ENCODE measurements at regions not wholly inside any gene's neighbourhood (a gene's known extent, or its start where the extent isn't known, plus 50 kb on each side); places are given as distances from the start of the nearest gene placed in this dataset.
A peak's percentile ranks its signal among the peaks of the same experiment; 100 is the strongest.

- DNase-seq = no peak
Observed at GRCh38 chr6:18335948-18336347, 51.2 kb upstream of the RNF144B start.

- DNase-seq = no peak
Observed at GRCh38 chr6:18334251-18334650, 52.9 kb upstream of the RNF144B start.

GRCh38 chr6:18330548-18331081 lies 56.5 kb upstream of the RNF144B start:
- DNase-seq = no peak

- no peak for DNase-seq
Observed at GRCh38 chr6:18329776-18330175, 57.4 kb upstream of the RNF144B start.

- DNase-seq = no peak
Observed at GRCh38 chr6:18328540-18328939, 58.6 kb upstream of the RNF144B start.

GRCh38 chr6:18328070-18328469 lies 59.1 kb upstream of the RNF144B start:
- no peak for DNase-seq

- DNase-seq = no peak
Observed at GRCh38 chr6:18327626-18328025, 59.5 kb upstream of the RNF144B start.

- DNase-seq = no peak
Observed at GRCh38 chr6:18326980-18327379, 60.2 kb upstream of the RNF144B start.

- DNase-seq = no peak
Observed at GRCh38 chr6:18326001-18326400, 61.1 kb upstream of the RNF144B start.

- no peak for DNase-seq
Observed at GRCh38 chr6:18324706-18325042, 60.3 kb upstream of the DEK start.

- DNase-seq = peak in 1 of 2 donors; percentile 3
Observed at GRCh38 chr6:18323935-18324705, 59.8 kb upstream of the DEK start.

- no peak for DNase-seq
Observed at GRCh38 chr6:18317850-18318249, 53.5 kb upstream of the DEK start.

- no peak for DNase-seq
Observed at GRCh38 chr6:18314317-18314997, 50.1 kb upstream of the DEK start.

Data from activated CD4-positive, alpha-beta T cell treated with anti-CD3 and anti-CD28 coated beads for 4 hours (primary cell).